Stimulated activated CD4-positive, alpha-beta T cell treated with anti-CD3 and anti-CD28 coated beads, Interleukin-15, amount 100 ng/mL, for 1 hour (primary cell): ENCODE measurements at regions not wholly inside any gene's neighbourhood (a gene's known extent, or its start where the extent isn't known, plus 50 kb on each side); places are given as distances from the start of the nearest gene placed in this dataset.

Source experiments
- DNase-seq, 2 donors: peaks; one replicate each; pipeline ENCODE4 v3.0.0-alpha.2; 2020; ENCODE audit warnings: low read depth in 1 of 2, low spot score in 1 of 2

DNA sequence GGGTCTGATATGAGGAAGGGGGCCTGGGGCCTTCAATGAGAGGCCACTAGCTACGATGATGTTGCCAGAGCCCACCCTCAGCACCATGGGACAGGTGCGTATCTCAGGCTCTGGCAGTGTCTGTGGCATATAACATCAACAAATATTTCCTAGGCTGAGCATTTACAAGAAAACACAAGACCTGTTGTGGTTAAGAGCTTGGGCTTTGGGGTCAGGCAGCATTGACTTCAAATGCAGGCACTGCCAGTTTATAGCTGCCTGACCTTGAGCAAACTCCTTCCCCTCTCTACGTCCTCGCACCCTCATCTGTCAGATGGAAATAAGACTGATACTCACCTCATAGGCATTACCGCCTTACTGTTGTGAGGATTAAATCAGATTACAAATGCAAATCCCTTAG lies 156.0 kb downstream of the KATNAL1 start:
- DNase-seq: no peak

DNA sequence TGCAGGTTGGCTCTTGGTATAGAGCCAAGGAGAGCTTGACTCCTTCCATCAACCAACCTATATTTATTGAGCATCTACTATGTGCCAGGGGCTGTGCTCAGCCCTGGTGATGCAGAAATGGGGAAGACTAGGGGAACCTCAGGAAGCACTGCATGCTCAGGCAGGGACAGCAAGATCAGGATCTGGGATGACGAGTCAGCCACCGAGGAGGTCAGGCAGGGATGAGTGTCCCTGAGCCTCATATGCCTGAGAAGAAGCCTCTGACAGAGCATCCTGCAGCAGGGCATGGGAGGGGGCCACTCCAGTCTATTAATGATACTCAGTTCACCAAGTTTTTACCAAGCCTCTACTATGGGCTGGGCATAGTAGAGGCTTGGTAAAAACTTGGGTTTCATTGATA lies 158.1 kb downstream of the KATNAL1 start:
- no peak for DNase-seq

DNA sequence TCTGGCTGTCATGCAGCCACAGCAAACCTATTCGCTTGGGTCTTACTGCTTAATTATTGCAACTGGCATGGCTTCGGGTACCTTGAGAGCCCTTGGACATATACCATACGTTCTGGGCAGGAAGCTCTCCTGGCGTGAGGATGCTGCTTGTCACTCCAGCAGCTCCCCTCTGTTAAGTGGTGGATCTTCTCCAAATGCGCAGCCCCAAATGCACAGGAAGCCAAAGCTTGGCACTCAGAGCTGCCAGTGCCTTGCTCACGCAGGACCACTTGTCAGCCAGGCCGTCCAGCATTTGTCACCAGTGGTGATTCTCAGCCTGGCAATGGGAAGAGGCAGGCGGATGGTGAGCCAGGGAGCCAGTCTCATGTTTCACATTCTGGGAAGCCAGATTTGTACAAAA lies 158.6 kb downstream of the KATNAL1 start:
- DNase-seq: no peak

DNA sequence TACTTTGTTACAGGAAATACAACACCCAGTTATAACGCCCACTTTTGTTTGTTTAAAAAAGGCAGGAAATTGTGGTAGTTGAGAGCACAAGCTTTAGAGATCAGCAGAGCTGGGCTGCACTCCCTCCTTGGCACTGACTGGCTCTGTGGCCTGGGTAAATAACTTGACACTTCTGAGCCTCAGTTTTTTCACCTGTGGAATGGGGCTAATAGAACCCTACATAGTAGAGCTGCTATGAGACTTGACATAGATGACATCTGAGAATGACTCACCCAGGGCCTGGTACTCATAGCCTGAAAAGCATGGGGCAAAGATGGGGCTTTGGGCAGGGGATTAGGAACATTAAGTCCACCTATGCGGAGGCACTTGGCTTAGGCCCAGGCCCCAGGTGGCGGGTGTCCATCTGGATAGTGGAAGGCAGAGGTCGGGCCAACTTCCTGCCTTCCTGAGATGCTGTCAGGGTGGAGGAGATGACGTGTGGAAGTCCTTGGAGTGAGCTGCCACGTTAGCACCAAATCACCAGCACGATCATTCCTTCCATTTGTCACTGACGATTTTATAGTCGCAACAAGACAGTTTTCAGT lies 159.1 kb downstream of the KATNAL1 start:
- DNase-seq: no peak

DNA sequence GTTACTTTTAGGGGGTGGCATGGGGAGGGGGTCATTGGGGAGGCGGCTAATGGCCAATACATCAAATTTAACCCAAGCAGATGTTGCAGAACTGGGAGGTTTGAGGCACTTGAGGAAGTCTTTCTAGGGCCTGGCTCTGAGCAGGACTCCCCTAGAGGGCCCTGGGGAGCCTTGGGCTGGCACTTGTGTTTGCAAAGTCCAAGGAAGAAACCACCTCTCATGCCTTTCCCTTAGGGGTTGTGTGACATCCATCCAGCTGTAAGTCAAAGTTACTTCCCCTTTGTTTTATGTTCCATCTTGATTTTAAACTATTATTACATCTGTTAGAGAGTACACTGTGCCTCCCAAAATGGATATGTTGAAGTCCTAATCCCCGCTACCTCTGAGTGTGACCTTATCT lies 159.9 kb downstream of the KATNAL1 start:
- DNase-seq: no peak

DNA sequence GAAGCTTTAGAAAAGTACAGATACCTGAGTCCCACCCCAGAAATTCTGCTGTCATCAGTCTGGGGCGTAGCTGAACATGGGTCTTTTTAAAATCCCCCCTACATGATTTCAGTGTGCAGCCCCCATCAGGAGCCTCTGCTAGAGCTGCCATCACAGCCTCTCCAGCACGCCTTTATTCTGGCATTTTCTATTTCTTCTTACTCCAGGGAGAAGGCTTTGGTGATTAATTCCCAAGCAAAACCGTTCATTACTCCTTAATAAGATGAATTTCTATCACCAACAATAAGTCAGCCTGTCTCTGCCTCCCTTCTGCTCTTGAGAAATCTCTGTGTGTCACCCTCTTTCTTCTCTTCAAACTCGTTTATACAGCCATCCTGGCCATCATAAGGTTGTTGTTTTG lies 160.3 kb downstream of the KATNAL1 start:
- no peak for DNase-seq

DNA sequence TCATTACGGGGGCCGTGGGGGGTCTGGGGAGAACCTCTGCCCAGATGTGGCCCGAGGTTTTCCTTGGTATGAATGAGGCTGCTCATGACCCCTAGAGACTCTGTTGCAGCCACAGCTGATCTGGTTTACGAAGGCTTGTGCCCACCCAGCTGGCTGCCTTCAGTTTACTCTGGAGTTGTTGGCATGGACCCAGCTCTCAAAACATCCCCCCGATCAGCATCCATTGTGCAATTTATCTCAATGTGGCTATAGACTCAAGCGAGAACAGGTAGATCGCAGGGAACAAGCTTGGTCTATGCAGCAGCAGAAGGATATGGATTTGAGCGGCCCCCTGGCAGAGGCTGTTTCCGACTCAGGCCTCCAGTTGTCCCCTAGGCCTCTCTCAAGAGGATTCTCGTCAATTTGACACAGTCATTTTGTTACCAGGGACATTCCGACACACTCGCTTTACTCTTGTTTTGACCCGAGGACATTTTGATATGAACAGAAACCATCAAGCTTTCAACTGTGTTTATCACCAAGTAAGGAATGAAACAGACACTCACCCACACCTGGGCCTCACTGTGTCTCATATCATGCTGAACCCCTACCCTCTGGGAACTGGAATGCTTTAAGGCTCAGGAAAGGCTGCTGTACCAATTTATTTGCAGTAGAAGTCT lies 161.5 kb downstream of the KATNAL1 start:
- DNase-seq: no peak

DNA sequence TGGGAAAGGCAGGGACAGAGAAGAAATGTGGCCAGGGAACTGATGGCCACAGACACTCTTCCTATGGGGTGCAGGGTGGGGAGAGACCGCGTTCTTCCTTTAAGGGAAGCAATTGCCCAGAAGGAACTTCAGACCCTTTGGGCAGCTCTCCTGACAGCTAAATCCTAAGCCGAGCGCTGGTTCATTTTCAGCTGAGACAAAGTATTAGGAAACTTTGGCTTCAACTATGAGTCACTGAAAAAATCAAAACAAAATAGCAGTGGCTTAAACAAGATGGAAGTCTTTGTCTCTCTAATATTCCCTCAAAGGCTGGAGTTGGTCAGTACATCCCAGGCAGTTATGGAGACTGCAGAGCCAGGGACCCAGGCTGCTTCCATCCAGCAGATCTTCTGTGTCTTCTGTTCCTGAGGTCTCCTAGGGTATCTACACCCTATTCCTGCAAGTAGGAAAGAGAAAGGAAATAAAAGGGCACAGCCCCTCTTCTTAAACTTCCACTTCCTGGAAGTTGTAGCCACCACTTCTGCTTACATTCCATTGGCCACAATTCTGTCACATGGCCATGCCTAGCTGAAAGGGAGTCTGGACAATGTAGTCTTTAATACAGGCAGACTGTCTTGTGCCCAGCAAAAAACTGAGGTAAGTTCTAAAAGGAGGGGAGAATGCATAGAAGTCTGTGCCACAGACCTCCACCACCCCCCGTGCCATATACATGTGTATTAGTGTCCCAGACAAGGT lies 163.5 kb downstream of the KATNAL1 start:
- no peak for DNase-seq

DNA sequence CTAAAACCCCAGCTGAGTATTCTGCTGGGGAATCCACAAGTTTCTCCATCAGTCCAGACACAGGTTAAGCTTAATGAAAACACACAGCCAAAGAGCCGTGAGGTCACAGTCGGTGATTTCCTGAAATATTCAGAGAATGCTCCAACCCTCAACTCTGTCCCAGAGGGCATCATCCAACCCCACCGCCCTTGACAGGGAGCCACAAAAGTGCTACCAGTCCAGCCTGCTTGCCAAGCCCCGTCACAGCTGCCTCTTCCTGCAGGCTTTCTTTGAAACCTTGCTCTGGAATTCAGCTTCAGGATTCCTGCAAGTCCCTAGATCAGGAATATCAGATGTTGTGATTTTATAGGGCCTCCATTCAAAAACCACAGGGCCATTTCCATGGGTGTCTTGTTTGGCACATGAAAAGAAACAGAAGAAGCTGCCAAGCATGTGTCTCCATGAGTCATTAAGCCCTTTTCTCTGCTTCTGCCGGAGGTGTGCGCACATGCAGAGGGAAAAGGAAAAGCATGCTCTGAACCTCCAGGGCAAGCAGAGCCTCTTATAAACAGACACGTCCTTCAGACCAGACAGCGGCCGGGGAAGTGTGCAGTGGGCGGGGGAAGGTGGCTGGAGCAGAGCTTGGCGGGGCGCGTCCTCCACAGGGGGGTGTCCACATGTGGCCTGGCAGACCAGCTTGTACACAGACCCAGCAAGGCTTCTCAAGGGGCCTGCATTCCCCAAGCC lies 164.7 kb downstream of the KATNAL1 start:
- no peak for DNase-seq

DNA sequence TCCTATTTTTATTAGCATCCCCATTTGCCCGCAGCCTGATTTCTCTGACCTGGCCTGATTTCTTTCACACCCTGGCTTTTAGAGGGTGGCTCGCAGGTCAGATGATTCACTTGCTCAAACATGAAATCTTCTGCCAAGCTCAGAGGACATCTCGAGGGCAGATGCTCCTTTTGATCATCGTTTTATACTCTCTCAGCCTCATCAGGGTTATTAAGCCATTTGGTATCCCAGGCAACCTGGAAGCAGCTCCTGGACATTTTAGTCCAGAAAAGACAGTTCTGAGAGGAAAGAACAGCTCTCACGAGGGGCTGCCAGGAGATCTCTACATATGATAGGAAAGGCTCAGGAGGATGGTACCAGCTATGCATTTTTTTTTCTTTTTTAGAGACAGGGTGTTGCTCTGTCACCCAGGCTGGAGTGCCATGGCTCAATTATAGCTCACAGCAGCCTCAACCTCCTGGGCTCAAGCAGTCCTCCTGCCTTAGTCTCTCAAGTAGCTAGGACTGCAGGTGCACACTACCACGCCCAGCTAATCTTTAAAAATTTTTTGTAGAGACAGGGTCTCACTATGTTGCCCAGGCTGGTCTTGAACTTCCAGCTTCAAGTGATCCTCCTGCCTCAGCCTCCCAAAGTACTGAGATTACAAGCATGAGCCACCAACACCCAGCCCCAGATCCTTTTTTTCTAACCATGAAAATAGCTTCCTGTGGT lies 165.4 kb downstream of the KATNAL1 start:
- no peak for DNase-seq

DNA sequence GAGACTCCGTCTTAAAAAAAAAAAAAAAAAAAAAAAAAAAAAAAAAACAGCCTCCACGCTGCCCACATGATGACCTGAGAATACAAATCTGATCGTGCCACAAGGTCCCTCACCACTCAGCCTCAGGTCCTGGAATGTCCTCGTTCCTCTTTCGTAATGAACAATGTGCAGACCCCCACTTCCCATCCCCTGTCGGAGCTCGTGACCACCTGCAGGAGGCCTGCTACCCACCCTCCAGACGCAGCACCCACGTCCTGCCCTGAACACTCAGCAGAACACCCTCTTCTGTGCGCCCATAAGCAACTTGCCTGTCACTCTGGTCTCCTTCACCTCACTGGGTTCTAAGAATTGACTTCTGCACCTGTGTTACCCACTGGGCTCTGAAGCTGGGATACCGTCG lies 166.4 kb downstream of the KATNAL1 start:
- DNase-seq: no peak

DNA sequence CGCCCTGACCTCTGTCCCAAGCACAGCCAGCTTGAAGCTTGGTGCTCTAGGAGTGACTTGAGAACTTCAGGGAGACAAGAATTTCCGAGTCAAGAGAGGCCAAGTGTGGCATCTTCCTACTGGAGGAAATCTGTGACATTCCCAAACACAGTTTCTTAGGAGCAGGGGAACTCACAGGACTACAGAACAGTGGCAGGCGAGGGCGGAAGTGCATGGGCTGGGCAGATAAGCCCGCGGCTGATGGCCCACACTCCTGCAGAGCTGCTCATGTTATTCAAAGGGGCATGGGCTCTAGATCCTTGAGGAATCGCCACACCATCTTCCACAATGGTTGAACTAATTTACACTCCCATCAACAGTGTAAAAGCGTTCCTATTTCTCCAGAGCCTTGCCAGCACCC lies 168.8 kb downstream of the KATNAL1 start:
- no peak for DNase-seq

DNA sequence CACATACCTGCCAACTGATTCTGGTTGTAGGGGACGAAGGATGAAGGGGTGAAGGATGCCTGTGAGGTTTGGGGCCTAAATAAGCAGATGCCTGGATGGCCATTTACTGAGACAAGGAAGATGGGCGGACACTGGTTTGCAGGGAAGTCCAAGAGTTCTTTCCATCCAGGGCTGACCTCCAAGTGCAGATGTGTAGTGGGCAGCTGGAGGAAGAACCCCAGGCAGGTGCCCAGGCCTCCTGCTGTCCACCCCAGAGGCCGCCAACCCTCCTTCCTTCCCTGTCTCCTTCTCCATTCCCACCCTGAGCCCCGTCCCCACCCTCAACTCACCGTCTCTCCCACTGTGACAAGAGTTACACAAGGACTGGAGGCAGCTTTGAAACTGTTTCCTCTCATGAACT lies 171.5 kb downstream of the KATNAL1 start:
- no peak for DNase-seq

DNA sequence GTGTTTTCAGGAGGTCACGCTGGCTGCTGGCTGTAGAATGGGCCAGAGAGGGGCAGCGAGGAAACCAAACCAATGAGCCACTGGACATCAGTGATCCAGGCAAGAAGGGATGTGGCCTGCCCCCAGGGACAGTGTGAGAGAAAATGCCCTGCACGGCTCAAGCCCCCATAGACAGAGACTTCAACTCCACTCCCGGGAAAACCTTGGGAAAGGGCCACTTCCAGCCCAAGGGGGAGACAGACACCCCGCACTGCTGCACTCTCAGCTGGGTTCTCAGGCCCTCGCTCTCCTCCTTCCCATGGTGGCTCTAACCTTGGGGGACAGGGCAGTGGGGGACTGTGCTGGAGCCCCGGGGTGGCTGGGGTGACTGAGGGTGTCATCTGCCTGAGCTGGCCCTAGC lies 172.0 kb downstream of the KATNAL1 start:
- no peak for DNase-seq

DNA sequence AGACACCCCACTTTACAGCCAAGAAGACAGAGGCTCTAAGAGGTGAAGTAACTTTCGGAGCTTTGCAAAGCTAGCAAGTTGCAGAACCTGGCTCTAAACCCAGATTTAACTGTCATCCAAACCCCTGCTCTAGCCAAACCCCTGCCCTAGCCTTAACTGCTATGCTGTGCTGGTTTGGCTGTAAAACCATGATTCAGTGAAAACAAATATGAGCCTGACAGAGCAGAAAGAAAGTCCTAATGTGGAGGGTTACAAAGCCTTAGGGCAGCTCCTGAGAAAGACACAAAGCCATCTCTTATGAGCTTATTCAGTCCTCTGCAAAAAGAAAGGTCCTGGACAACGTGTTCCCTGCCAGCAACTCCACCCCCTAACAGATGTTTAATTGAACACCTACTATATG lies 172.8 kb downstream of the KATNAL1 start:
- DNase-seq: no peak

DNA sequence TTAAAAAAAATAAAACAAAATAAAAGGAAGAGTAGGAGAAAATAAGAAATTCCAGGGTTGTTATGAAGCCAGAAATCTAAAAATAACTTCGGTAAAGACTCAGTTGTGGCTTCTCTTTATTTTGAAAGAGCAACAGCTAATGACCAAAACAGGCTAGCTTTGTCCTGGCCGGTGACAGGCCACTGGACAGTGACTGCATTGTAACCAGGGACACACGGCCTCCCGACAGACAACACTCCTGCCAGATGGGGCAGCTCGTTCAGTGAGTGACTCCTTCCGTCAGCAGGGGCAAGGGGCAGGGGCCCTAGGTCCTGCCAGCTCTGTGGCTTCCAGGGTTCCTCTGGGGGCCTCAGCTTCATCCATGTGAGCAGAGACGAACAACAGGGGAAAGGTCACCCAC lies 173.4 kb downstream of the KATNAL1 start:
- no peak for DNase-seq

DNA sequence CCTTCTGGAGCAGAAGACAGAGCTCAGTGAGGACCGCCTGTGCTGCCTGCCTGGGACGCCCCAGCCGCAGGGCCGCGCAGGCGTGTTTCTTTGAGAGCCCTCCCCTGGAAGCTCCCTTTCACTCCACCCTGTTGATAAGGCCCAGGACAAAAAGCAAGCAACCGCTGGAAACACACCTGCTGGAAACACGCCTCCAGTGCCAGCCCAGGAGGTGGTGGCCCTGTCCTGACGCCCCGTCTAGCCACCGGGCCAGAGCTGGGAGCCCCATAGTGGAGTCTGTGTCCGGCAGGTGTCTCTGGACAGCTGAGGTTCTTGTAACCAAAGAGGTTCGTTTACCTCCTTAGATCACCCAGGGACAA lies 173.8 kb downstream of the KATNAL1 start:
- no peak for DNase-seq

DNA sequence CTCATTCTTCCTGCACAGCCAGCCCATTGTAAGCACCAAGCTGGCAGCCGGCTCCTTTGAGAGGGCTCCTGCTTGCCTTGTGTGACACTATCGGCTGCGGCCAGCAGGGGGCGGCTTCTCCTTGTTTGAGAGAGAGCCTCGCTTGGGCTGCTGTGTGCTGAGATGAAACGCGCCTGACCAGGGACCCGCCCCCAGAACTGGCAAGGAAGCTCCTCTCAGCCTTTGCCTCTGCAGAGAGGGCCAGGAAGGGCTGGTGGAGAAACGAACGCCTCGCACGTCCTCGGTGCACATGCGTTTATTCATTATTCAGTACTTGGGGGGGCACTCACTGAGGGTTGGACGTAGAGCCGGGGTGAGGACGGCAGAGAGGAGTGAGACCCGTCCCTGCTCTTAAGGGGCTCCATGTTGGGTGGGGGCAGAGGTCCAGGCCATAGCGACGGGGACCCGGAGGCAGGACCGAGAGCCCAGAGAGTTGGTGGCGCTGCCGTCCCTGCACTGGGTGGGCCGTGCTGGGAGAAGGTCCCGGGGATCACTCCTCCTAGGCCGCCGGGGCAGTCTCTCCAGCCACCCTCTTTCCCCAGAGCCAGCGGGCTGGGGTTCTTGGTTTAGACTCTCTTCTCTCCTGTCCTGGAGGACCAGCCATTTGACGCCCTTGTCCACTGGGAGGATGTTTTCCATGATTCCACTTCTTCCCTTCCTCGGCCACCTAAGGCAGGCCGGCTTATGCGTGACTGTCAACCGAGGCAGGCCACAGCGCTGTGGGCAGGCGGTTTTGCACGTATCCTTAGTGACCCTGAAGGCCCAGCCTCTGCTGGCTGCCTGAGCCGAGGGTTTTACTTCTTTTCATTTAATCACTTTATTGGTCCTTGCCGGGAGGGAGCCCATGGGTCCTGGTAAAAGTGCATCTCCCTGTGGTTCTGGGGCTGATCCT lies 174.5 kb downstream of the KATNAL1 start:
- DNase-seq: peak; percentile 92 to 96

DNA sequence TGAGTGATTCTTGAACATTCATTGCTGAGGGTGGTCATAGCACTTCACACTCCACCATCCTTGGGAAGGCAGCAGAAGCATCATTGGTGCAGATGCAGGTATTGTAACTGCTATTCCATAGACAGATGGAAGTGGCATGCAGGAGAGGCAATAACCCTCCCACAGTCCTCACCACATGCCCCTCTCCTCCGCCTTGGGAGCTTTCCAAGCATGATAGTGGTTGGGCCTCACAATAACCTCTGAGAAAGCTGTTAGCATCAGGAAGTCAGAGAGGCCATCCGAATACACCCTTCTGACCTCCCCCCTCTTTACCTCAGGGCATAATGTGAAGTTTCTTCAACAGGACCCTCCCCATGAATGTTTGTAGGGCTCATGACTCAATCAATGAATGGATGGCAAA lies 177.9 kb downstream of the KATNAL1 start:
- DNase-seq: no peak

DNA sequence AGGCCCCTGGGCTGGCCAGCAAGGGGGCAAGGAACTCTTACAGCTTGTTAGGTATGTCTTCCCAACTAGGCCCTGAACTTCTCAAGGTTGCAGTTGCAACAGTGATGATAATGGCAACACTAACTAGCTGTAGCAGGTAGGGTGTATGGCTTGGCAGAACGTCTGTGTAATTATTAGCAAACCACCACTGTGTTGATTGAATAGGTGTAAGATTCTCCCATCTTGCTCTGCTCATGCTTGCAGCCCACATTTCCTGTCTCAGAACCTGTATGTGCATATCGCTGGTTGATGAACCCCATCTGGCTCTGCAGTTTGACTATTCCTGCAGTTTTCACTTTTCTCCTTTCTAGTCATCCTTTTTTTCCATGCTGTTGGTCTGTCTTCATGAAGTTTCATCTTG lies 178.8 kb downstream of the KATNAL1 start:
- no peak for DNase-seq
